ENCODE measurements at regions not wholly inside any gene's neighbourhood (a gene's known extent, or its start where the extent isn't known, plus 50 kb on each side); places are given as distances from the start of the nearest gene placed in this dataset.
"Not testable (repeated sequence)": the region's sequence is repeated elsewhere in the genome, so short reads cannot be mapped to it uniquely, and the experiment has no call there.

DNA sequence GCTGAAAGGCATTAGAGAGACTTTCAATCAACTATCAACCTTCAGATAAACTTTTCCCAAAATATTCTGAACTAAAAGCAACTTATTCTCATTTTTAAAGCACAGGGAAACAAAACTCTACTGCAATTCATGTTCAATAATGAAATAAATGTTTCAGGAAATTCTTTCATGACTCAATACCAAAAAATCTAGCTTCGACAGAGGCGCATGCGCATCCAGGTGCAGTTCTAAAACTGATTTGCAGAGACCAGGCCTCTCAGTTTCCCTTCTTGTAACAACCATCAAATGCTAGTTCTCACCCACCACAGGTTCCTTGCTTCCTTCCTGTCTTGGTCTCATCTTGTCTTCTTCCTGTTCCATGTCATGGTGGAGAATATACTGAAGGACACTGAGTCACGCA is 55.3 kb upstream of the NRBF2 start:
- DNase-seq (ENCODE audit: low spot score), result no peak

DNA sequence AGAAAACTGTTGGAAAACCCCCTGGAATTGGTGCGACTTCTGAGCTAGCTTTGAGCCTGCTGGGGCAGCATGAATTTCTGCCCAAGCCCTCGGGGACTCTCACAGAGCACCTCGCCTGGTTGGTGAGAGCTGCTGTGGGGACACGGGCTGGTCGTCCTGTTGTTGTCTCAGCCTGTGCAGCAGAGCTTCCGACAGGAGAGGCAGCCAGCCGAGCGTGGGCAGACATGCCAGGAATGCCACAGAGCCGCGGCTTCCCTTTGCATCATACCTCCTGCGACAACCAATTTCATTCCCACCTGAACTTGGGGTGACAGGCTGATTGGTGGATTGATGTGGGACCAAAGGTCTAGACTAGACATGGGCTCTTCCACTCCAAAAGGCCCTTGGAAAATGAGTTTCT is 60.2 kb upstream of the NRBF2 start:
- DNase-seq (ENCODE audit: low spot score), result no peak

DNA sequence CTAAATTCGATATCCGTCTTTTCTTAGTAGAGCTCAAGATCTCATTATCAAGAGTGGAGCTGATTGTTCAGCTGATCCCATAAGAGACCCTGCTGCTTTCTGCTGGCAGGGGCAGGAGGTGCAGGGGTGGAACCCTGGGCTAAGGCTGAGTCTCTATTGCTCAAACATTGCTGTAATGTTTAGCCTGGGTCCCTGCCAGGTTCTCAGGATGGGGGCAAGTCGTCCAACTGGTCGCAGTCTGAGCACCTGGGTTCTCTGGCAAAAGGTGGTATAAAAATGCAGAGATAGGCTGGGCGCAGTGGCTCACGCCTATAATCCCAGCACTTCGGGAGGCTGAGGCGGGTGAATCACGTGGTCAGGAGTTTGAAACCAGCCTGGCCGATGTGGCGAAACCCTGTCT is 62.0 kb upstream of the NRBF2 start:
- no peak for DNase-seq (ENCODE audit: low spot score)

DNA sequence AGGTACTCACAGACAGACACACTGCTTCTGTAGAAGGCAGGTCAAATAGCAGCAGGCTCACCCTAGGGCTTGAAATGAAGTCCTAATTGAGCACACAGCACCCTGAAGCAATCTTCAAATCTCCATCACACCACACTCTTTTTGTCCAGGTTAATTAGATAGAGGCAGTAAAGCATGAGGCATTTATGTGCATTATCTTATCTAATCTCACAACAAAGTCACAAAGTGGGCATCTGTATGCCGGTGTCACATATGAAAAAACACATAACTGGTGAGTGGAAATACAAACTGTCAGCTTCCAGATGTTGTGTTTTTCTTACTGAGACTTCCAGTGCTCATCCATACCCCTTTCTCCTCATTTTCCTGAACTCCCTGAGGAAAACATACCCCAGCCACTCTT is 63.8 kb upstream of the NRBF2 start:
- DNase-seq (ENCODE audit: low spot score), result no peak

DNA sequence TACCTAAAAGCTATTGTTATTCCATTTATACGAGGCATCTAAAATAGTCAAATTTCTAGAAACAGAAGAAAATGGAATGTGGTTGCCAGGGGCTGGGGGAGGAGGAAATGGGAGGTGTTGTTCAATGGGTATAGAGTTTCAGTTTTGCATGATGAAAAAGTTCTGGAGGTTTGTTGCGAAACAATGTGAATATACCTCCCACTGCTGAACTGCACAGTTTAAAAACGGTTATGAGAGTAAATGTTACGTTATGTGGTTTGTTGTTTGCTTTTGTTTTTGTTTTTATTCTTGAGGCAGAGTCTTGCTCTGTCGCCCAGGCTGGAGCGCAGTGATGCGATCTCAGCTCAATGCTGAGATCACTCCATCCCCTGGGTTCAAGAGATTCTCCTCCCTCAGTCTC is 64.9 kb upstream of the NRBF2 start:
- DNase-seq (ENCODE audit: low spot score), result no peak

DNA sequence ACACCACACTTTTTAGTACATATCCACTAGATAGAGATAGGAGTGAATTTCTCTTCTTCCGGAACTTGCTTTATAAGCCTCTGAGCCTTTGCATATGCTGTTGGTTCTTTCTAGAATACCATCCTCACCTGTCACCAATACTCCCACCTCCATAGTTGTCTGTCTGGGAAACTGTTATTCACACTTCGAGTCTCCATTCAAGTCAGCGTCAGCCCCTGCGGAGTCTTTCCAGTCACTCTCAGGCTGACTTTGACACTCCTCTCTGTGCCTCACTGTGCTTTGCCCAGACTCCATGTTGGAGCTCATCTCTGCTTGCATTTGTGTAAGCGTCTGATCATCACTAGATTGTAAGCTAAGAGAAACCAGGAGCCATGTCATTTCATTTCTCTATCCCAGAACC is 66.5 kb upstream of the NRBF2 start:
- DNase-seq (ENCODE audit: low spot score), result no peak

DNA sequence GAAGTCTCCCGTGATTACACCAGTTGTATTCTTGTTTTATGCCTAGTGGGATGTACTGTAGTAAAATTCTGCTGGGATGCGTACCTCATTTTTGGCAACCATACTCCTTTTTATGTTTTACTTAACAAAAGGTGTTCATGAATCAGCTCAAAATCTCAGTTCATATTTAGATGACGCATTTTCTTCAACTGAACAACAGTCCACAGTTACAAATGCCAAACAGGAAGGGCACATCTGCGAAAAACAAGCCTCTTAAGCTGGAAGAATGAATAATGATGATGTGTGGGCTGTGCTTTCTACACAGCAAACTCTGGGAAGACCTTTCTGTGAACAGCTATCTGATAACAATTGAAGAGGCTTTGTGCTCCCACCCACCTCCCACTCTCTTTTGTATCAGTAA is 68.4 kb upstream of the NRBF2 start:
- DNase-seq (ENCODE audit: low spot score), result no peak

DNA sequence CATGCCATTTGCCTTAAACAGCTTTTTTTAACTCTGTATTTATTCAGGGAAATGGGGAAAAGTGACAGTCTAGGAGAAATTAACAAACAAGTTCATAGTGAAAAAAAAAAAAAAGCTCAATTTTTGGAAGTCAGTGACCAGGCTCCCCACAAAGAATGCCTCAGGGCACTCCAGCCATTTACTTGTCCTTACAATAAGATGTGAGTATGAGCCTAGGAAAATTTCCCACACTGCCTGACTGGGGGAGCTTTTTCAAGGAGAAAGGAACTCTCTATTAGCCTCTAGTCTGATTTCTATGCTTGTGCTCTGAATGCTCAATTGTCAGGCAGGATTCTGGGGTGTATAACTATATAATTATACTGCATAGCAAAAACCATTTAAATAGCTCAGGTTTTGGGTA is 74.9 kb upstream of the NRBF2 start:
- DNase-seq (ENCODE audit: low spot score), result no peak

DNA sequence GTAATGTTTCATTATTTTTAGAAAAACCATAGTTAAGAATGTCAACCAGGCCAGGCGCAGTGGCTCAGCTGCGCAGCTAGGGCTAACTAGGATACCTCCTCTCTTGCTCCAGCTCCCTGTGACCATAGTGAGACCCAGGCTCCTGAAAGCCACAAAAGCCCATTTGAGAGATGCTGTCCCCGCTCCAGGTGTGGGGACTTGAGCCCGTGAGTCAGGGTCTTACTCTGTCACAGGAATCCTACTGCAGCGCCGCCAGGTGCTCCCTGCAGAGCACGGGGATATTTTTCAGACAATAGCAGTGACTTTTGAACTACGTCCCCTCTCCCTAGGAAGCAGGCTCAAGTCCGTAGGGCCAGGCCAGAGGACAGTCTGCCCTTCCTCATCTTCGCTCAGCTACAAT is 75.6 kb upstream of the NRBF2 start:
- DNase-seq (ENCODE audit: low spot score), result no peak

DNA sequence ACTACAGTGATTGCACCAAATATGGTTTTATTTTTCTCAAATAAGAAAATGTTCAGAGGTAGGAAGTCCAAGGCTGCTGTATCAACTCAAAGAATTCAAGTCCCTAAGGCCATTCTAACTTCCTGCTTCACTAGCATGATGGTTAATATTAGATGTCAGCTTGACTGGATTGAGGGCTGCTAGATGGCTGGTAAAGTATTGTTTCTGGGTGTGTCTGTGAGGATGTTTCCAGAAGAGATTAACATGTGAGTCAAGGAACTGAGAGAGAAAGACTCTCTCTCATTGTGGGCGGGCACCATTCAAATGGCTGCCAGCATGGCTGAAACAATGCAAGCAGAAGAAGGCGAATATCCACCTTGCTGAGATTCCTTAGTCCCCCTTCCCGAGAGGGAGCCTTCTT is 77.4 kb upstream of the NRBF2 start:
- no peak for DNase-seq (ENCODE audit: low spot score)

DNA sequence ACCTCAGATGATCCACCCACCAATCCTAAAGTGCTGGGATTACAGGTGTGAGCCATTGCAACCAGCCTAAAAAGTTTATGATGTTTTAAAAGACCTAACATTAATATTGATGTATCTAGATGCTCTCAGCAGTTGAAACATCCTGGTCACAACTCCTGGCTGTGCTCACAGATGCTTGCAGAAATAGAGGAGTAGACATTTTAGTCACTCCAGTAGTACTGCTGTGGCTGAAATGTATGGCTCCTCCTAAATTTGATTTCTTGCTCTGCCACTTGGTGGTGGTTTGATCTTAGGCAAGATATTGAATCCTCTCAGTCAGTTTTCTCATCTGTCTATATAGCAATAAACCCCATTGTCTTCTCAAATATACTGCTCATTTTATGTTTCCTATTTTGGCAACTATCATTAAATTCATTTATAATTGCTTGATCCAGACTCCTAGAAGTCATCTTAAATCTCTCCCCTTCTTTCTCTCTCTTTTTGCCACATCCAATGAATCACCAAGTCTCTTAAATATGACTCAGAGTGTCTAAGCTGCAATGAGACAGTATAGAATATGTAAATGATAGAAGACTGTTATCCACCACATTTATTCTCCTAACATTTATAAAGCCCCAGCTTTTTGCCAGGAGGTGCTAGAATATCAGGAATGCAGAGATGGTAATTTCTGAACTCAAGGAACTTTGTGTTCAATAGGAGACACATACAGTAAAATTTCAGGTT is 78.1 kb upstream of the NRBF2 start:
- no peak for DNase-seq (ENCODE audit: low spot score)

DNA sequence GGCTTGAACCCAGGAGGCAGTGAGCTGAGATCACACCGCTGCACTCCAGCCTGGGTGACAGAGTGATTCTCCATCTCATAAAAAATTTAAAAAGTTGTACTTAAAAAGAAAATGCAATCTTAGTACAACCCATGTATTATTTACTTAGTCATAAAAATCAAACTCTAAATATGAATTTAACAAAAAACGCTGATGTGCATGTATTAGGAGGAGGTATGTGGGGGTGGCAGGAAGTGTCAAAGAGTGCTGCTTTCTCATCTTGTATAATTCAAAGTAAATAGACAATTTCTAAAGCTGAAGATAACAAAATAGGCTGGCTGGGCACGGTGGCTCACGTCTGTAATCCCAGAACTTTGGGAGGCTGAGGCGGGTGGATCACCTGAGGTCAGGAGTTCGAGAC is 81.0 kb upstream of the NRBF2 start:
- no peak for DNase-seq (ENCODE audit: low spot score)

DNA sequence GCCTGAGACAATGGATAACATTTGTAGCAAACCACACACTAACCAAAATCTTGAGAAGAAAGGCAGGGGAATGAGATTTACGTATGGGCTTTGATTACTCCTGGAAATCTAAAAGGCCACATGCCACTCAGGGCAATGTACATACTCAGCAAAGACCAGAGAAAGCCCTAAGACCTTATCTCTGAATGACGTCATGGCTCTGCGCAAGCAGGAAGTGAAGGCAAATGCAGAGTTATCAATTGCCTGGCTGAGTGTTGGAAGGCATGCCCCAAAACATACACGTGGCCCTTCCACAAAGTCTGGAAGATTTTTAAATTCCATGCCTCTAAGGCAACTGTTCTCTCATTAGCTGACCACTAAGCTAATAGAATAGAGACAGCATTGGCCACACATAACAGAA is 90.9 kb upstream of the NRBF2 start:
- DNase-seq (ENCODE audit: low spot score), result no peak

DNA sequence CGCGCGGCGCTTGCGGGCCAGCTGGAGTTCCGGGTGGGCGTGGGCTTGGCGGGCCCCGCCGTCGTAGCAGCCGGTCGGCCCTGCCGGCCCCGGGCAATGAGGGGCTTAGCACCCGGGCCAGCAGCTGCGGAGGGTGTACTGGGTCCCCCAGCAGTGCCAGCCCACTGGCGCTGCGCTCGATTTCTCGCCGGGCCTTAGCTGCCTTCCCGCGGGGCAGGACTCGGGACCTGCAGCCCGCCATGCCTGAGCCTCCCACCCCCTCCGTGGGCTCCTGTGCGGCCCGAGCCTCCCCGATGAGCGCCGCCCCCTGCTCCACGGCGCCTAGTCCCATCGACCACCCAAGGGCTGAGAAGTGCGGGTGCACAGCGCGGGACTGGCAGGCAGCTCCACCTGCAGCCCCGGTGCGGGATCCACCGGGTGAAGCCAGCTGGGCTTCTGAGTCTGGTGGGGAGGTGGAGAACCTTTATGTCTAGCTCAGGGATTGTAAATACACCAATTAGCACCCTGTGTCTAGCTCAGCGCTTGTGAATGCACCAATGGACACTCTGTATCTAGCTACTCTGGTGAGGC is 99.4 kb upstream of the NRBF2 start:
- not testable (repeated sequence) for DNase-seq (ENCODE audit: low spot score)

DNA sequence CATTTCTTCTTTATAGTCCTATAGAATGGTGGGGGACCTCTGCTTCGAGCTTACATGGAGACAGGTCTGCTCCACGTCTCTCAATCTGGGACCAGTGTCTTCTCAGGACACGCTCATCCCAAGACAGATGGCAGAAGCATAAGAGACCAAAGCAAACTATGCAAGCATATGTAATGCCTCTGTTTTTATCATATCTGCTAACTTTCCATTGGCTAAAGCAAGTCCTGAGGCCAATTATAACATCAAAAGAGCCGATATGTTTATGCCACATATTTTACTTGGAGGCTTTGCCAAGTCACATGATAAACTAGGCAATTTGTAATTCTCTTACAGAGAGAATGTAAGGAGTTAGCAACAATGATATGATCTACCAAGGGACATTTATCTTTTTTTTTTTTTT is 102.6 kb upstream of the NRBF2 start:
- peak; percentile 4 for DNase-seq (ENCODE audit: low spot score)

DNA sequence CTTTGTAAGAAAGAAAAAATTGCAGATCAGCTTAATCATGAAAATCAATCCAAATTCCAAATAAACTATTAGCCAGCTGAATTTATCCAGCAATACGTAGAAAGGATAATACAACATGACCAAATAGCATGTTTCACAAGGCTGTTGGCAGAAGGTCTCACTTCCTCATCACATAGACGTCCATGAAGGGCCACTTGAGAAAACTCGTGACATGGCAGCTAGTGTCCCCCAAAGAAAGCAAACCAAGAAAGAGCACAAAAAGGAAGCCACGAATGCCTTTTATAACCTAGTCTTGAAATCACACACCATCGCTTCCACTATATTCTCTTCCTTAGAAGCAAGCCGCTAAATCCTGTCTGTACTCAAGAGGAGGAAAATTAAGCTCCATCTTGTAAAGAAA is 105.6 kb upstream of the NRBF2 start:
- peak; percentile 25 for DNase-seq (ENCODE audit: low spot score)

DNA sequence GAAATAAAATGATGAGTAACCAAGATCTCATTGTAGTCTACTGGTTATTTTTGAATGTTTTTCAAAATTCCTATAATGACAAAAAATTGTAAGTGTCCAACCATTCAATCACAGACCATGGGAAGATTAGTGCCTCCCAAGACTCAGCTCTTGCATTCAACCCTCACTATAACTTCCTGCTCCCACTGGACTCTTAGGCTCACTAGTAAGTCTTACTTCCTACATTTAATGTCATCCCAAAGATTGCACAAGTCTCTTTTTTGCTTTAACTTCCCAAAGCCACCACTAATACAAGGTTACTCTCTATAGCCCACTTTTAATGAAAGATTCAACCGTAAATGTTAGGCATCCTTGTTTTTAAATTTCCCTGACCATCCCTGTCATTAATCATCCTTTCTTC is 111.9 kb upstream of the NRBF2 start:
- DNase-seq (ENCODE audit: low spot score), result no peak

DNA sequence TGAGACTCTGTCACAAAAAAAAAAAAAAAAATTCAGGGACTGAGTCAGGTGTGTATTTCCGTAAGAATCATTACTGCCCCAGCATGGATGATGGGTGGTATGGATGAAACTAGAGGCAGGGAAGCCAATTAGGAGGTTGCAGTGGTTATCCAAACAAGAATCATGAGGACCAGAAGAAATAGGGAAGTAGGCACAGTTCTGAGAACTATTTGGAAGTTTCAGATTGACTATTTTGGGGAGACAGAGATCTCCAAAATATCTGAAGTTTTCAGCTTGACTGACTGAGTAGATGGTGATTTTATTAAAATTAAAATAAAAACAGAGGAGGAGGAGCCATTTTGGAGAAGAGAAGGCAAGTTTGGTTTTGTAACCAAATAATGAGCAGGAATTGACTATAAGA is 119.4 kb upstream of the NRBF2 start:
- no peak for DNase-seq (ENCODE audit: low spot score)

DNA sequence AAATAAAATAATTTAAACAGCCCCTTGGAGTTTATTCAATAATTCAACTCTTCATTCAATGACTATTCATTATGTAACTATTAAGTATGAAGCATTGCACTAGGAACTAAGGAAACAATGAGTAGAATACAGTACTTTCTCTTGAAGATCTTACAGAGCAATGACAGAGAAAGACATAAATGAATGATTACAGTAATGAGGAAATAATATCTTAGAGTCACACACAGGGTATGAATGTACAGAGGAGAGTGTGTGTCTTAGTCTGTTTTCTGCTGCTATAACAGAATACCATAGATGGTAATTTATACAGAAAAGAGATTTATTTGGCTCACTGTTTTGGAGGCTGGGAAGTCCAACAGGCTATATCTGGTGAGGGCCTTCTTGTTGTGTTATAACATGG is 120.5 kb upstream of the NRBF2 start:
- no peak for DNase-seq (ENCODE audit: low spot score)

DNA sequence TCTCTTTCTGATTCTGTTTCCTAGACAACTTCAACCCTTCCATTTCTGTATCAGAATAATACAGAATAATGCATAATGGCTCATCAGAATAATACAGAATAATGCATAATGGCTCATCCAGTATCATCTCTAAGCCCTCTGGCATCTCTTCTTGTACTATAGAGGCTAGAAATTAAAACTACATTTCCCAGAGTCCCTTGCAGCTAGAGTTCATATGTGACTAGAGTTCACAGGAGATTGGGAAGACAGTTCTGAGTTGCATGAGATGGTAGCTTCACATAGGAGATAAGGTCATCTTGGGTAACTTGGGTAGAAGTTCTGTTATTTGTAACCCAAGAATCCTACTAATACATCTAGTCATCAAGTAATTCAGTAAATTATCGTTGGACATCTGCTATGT is 122.9 kb upstream of the NRBF2 start:
- no peak for DNase-seq (ENCODE audit: low spot score)

DNA sequence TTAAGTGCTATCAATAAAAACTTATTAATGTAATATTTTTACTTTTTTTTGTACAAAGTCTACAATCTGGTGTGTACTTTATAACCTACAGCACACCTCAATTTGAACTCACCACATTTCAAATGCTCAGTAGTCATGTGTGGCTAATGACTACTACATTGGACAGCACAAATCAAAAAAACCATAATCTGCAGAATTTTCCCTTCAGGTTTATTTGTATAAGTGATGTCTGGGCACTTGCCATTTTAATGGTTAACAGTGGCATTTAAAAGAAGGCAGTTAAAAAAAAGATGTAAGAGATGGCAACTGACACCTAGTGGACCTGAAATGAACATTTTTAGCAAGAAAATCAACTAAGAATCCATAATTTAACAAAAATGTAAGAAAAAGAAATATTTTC is 124.6 kb upstream of the NRBF2 start:
- DNase-seq (ENCODE audit: low spot score), result no peak

DNA sequence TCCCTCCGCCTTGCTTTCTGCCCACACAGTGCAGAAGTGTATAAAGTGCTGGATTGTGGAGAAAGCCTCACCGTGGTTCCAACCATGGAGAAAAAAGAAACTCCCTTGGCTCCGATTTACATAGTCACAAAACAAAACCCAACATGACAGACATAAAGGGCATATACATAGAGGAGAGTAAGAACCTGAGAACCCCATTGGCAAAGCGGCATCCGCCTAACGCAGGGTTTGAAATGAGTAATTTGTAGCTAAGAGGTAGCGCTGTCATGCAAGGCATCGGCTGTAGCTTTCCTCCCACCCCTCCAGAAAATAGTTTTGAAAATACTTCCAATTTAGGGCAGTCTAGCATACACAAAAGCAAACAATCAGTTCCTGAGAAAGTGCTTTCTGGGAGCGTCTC is 126.0 kb upstream of the NRBF2 start:
- DNase-seq (ENCODE audit: low spot score), result no peak

DNA sequence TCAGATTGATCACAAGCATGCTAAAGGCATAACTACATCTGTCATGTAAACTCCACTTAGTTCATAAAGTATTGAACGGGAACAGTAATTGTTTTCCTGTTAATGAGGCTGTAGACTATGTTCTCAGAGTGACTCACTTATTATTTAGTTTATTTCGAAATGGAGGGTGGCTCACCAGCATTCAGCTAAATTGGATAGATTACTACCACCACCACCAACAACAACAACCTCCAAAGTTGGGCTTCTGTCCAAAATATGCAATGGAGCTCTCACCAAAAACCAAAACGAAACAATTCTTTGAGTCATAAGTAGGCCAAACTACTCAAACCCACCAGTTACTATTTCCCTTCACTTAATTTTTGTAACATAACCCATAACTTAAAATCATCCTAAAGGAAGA is 127.9 kb upstream of the NRBF2 start:
- no peak for DNase-seq (ENCODE audit: low spot score)

DNA sequence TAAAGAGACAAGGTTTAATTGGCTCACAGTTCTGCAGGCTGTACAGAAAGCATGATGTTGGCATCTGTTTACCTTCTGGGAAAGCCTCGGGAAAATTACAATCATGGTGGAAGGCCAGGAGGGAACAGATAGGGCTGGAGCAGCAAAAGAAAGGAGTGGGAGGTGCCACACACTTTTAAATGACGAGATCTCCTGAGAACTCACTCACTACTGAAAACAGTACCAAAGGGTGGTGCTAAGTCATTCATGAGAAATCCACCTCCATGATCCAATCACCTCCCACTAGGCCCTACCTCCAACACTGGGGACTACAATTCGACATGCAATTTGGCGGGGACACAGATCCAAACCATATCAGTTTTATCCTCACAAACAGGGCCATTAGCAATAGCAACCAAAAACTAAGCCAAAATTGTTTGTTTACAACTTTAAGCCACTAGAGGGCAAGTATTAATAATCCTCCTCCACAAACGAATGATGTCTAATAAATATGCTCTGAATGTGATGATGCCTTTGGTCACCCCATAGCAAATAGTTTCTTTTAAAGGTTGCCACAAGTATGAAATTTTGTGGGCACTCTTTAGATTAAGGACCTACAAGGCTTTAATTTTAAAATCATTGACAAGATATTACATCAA is 129.2 kb upstream of the NRBF2 start:
- DNase-seq (ENCODE audit: low spot score), result no peak

Data from umbilical cord (tissue), 1 donor.